OCI-LY1 (cell line): ENCODE measurements at regions not wholly inside any gene's neighbourhood (a gene's known extent, or its start where the extent isn't known, plus 50 kb on each side); places are given as distances from the start of the nearest gene placed in this dataset.

ENCODE experiments used
- H2AFZ ChIP-seq: fragments of 200-600 bp; sonication (generic), shearing (Covaris generic); 2 replicates; pipeline ENCODE4 v1.6.0; 2014; ENCODE audit warnings: antibody characterized with exemption, mild to moderate bottlenecking, low read length
- H3F3A ChIP-seq: fragments of 200-600 bp; sonication (generic), shearing (Covaris generic); 2 replicates; pipeline ENCODE4 v1.6.0; 2014; ENCODE audit warnings: mild to moderate bottlenecking, antibody characterized with exemption, low read length, moderate library complexity; ENCODE audit not compliant: insufficient read depth
- H3K27ac ChIP-seq: fragments of 200-600 bp; sonication (generic); 2 replicates; pipeline ENCODE4 v1.5.1; 2014; ENCODE audit warnings: low read length, mixed run types, mild to moderate bottlenecking, low read depth; ENCODE audit not compliant: poor library complexity, severe bottlenecking
- H3K27me3 ChIP-seq: fragments of 200-600 bp; sonication (generic); 2 replicates; pipeline ENCODE4 v1.6.0; 2014; ENCODE audit warnings: antibody characterized with exemption, mild to moderate bottlenecking, low read length, moderate library complexity; ENCODE audit not compliant: insufficient read depth
- H3K36me3 ChIP-seq: fragments of 200-600 bp; sonication (generic); 2 replicates; pipeline ENCODE4 v1.6.1; 2014; ENCODE audit warnings: mild to moderate bottlenecking, antibody characterized with exemption, low read length, moderate library complexity, mixed read lengths; ENCODE audit not compliant: insufficient read depth
- H3K4me1 ChIP-seq: fragments of 200-600 bp; sonication (generic); 2 replicates; pipeline ENCODE4 v1.5.1; 2014; ENCODE audit warnings: mild to moderate bottlenecking, low read length, moderate library complexity; ENCODE audit not compliant: insufficient read depth, severe bottlenecking
- H3K4me2 ChIP-seq: fragments of 200-600 bp; sonication (generic), shearing (Covaris generic); 2 replicates; pipeline ENCODE4 v1.6.1; 2014; ENCODE audit warnings: low read length
- H3K4me3 ChIP-seq: fragments of 200-600 bp; sonication (generic); 2 replicates; pipeline ENCODE4 v1.5.1; 2014; ENCODE audit warnings: low read length, low read depth, mild to moderate bottlenecking, mixed read lengths; ENCODE audit not compliant: poor library complexity, severe bottlenecking
- H3K79me2 ChIP-seq: fragments of 200-600 bp; shearing (Covaris generic); 2 replicates; pipeline ENCODE4 v1.6.1; 2016; ENCODE audit warnings: mixed run types, low read length, mixed read lengths; ENCODE audit not compliant: insufficient read depth
- H3K9ac ChIP-seq: fragments of 200-600 bp; sonication (generic), shearing (Covaris generic); 2 replicates; pipeline ENCODE4 v1.6.1; 2014; ENCODE audit warnings: mild to moderate bottlenecking, low read length, mixed read lengths
- H3K9me2 ChIP-seq: fragments of 200-600 bp; sonication (generic), shearing (Covaris generic); 2 replicates; pipeline ENCODE4 v1.6.1; 2014; ENCODE audit warnings: low read depth, mild to moderate bottlenecking, low read length, mixed read lengths
- H3K9me3 ChIP-seq: fragments of 200-600 bp; shearing (Covaris generic); 2 replicates; pipeline ENCODE4 v1.6.1; 2014; ENCODE audit warnings: low read length, mixed read lengths
- H4K20me1 ChIP-seq: fragments of 200-600 bp; sonication (generic), shearing (Covaris generic); 2 replicates; pipeline ENCODE4 v1.6.0; 2016; ENCODE audit warnings: mild to moderate bottlenecking, low read length; ENCODE audit not compliant: insufficient read depth
- CTCF ChIP-seq: fragments of 200-600 bp; sonication (generic), shearing (Covaris generic); IDR thresholded peaks from 2 replicates; pipeline ENCODE4 v1.5.1; 2017; ENCODE audit warnings: mild to moderate bottlenecking, antibody characterized with exemption, low read length, moderate library complexity, mixed read lengths
- EZH2 ChIP-seq: fragments of 200-600 bp; sonication (generic), shearing (Covaris generic); IDR thresholded peaks from 2 replicates; pipeline ENCODE4 v1.8.0; 2017; ENCODE audit warnings: borderline replicate concordance, mixed run types, mild to moderate bottlenecking, antibody characterized with exemption, low read length, moderate library complexity, mixed read lengths

- Histone ChIP-seq H3K9me2 (no peaks in the 10 kb centered on the region), H3F3A (no peaks in the 10 kb centered on the region), H3K4me1 (no peaks in the 10 kb centered on the region), H4K20me1 (no peaks in the 10 kb centered on the region), H3K36me3 (no peaks in the 10 kb centered on the region), H3K4me3 (no peak overlapping the region), H3K4me2 (no peak overlapping the region), H3K9me3 (no peaks in the 10 kb centered on the region), H3K9ac (no peak overlapping the region), H3K27ac (no peak overlapping the region), H3K79me2 (no peaks in the 10 kb centered on the region), H2AFZ (no peak overlapping the region), H3K27me3 (no peaks in the 10 kb centered on the region)
- TF ChIP-seq EZH2 = no peak
- TF ChIP-seq CTCF = no peak
These were observed 69.6 kb upstream of the BARHL2 start for GRCh38 chr1:90786709-90787108.

DNA sequence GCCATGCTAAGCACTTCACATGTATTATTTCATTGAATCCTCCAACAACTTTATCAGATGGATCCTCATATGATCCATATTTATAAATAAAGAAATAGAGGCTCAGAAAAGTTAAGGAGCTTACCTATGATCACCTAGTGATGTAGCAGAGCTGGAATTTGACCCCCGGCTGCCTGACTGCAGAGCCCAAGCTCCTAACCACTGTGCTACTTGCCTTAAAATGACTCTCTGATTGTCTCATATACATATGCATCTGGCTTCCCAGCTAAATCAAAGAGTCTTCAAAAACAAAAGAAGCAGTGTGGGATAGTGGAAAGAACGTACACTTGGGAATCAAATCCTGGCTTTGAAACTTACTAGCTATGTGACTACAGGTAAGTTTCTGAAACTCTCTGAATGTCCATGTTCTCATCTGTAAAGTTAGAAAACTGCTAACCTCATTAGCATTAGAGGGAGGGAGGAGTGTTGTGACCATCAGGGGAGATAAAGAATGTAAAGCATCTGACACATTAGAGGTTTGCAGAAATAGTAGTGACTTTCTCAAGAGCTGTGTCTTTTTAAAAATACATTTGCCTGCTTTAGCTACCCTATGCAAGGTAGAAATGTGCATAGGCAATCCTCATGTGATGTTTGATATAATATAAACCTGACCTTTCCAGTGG, 67.2 kb upstream of the BARHL2 start:
- H3K36me3 ChIP-seq = no peaks in the 10 kb centered on the region
- H3K4me2 ChIP-seq = no peak overlapping the region
- no peaks in the 10 kb centered on the region for H3K27me3 ChIP-seq
- TF ChIP-seq CTCF = no peak
- no peak for TF ChIP-seq EZH2
- no peaks in the 10 kb centered on the region for H4K20me1 ChIP-seq
- no peak overlapping the region for H3K27ac ChIP-seq
- H3K9me3 ChIP-seq = no peaks in the 10 kb centered on the region
- no peaks in the 10 kb centered on the region for H3K79me2 ChIP-seq
- no peaks in the 10 kb centered on the region for H3F3A ChIP-seq
- no peaks in the 10 kb centered on the region for H3K9me2 ChIP-seq
- H3K4me1 ChIP-seq = no peaks in the 10 kb centered on the region
- no peak overlapping the region for H2AFZ ChIP-seq
- H3K4me3 ChIP-seq = no peak overlapping the region
- H3K9ac ChIP-seq = no peak overlapping the region

DNA sequence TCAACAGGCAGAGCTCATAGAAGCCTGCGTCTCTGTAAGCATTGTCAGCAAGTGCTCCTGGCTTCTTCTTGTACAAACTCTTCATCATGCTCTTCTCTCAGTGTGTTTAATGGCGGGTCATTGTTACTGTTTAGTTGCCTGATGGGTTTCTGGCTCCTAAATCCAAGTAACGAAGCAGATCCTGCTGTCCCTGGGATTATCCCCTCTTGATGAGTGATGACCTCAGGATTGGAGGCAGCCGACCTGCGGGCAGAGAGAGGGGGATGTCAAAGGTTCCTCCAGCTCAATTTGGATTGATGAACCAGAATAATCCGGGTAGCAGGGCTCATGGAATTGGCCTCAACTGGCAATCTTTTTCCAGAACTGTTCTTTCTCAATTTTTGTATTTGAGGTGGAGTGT, 66.1 kb upstream of the BARHL2 start:
- Histone ChIP-seq H3K9ac (no peak overlapping the region), H2AFZ (no peak overlapping the region)

More for the DNA sequence above, 66.1 kb upstream of the BARHL2 start:
- H4K20me1 ChIP-seq = no peaks in the 10 kb centered on the region
- H3K9me3 ChIP-seq = no peaks in the 10 kb centered on the region
- no peaks in the 10 kb centered on the region for H3K36me3 ChIP-seq
- no peak overlapping the region for H3K4me2 ChIP-seq
- no peaks in the 10 kb centered on the region for H3K4me1 ChIP-seq
- H3K4me3 ChIP-seq = no peak overlapping the region
- no peaks in the 10 kb centered on the region for H3K79me2 ChIP-seq
- H3K27ac ChIP-seq = no peak overlapping the region
- TF ChIP-seq EZH2 = no peak
- no peak for TF ChIP-seq CTCF
- no peaks in the 10 kb centered on the region for H3K27me3 ChIP-seq
- H3F3A ChIP-seq = no peaks in the 10 kb centered on the region
- H3K9me2 ChIP-seq = no peaks in the 10 kb centered on the region
